HUES6 (cell line): ENCODE measurements at regions not wholly inside any gene's neighbourhood (a gene's known extent, or its start where the extent isn't known, plus 50 kb on each side); places are given as distances from the start of the nearest gene placed in this dataset.
"Not testable (repeated sequence)": the region's sequence is repeated elsewhere in the genome, so short reads cannot be mapped to it uniquely, and the experiment has no call there.

Experiments used
- H3K27ac ChIP-seq: 2 replicates; pipeline ENCODE4 v1.7.0; 2013; ENCODE audit warnings: low read depth, mild to moderate bottlenecking, low read length, inconsistent platforms
- H3K27me3 ChIP-seq: 2 replicates; pipeline ENCODE4 v1.6.1; 2013; ENCODE audit warnings: low read length; ENCODE audit not compliant: control insufficient read depth, insufficient read depth
- H3K36me3 ChIP-seq: 2 replicates; pipeline ENCODE4 v1.6.1; 2013; ENCODE audit warnings: low read length; ENCODE audit not compliant: control insufficient read depth, insufficient read depth
- H3K4me1 ChIP-seq: 2 replicates; pipeline ENCODE4 v1.6.1; 2013; ENCODE audit warnings: low read length; ENCODE audit not compliant: control insufficient read depth, insufficient read depth
- H3K4me3 ChIP-seq: 2 replicates; pipeline ENCODE4 v1.5.1; 2013; ENCODE audit warnings: low read depth, low read length
- H3K9ac ChIP-seq: one replicate; pipeline ENCODE4 v1.6.1; 2013; ENCODE audit warnings: mild to moderate bottlenecking, low read length
- H3K9me3 ChIP-seq: 2 replicates; pipeline ENCODE4 v1.6.1; 2013; ENCODE audit warnings: low read depth, low read length; ENCODE audit not compliant: control insufficient read depth, insufficient read depth

- Histone ChIP-seq H3K27ac (no peak overlapping the region), H3K4me3 (no peak overlapping the region), H3K9me3 (no peaks in the 10 kb centered on the region), H3K27me3 (no peaks in the 10 kb centered on the region), H3K4me1 (no peaks in the 10 kb centered on the region), H3K36me3 (no peaks in the 10 kb centered on the region), H3K9ac (no peak overlapping the region)
Observed at GRCh38 chr3:88725440-88726165, 381.8 kb upstream of the EPHA3 start.

DNA sequence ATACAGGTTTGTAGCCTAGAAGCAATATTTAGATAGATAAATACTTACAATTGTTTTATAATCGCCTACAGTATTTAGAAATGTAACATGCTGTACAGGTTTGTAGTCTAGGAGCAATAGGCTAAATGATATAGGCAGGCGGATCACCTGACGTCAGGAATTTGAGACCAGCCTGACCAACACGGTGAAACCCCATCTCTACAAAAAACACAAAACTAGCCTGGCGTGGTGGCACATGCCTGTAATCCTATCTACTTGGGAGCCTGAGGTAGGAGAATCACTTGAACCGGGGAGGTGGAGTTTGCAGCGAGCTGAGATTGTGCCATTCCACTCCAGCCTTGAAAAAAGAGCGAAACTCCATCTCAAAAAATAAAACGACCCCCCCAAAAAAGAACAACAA is 375.2 kb upstream of the EPHA3 start:
- Histone ChIP-seq H3K4me1 (no peaks in the 10 kb centered on the region), H3K36me3 (no peaks in the 10 kb centered on the region), H3K4me3 (no peak overlapping the region), H3K9me3 (no peaks in the 10 kb centered on the region), H3K9ac (no peak overlapping the region), H3K27ac (no peak overlapping the region), H3K27me3 (no peaks in the 10 kb centered on the region)

- Histone ChIP-seq H3K27me3 (no peaks in the 10 kb centered on the region), H3K4me1 (no peaks in the 10 kb centered on the region), H3K36me3 (no peaks in the 10 kb centered on the region), H3K4me3 (no peak overlapping the region), H3K9me3 (no peaks in the 10 kb centered on the region), H3K9ac (no peak overlapping the region), H3K27ac (no peak overlapping the region)
Observed at GRCh38 chr3:88742106-88742505, 365.3 kb upstream of the EPHA3 start.

GRCh38 chr3:88742674-88743507 is 364.5 kb upstream of the EPHA3 start:
- Histone ChIP-seq H3K36me3 (no peaks in the 10 kb centered on the region), H3K9me3 (no peaks in the 10 kb centered on the region), H3K27ac (no peak overlapping the region), H3K27me3 (no peaks in the 10 kb centered on the region), H3K9ac (no peak overlapping the region), H3K4me1 (no peaks in the 10 kb centered on the region), H3K4me3 (no peak overlapping the region)

DNA sequence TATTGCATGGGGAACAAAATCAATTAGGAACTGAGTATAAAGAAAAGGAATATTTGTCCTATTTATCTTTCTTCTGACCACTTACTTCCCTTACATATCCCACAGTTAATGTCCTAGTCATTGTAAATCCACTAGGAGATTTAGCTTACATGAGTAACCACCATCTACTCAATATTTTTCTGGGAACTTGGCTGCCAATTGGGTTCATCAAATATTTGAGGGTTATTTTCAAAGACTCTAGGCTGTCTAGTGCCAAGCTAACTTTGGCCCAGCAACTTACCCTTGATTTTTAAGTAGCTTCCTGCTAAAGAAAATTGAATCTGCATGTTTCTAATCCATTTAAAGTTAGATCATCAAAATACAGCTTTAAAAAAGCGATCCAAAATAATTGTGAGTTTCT is 362.5 kb upstream of the EPHA3 start:
- no peaks in the 10 kb centered on the region for H3K27me3 ChIP-seq
- H3K4me1 ChIP-seq, result no peaks in the 10 kb centered on the region
- no peak overlapping the region for H3K9ac ChIP-seq
- H3K9me3 ChIP-seq, result no peaks in the 10 kb centered on the region
- no peak overlapping the region for H3K27ac ChIP-seq
- H3K36me3 ChIP-seq, result no peaks in the 10 kb centered on the region
- no peak overlapping the region for H3K4me3 ChIP-seq

DNA sequence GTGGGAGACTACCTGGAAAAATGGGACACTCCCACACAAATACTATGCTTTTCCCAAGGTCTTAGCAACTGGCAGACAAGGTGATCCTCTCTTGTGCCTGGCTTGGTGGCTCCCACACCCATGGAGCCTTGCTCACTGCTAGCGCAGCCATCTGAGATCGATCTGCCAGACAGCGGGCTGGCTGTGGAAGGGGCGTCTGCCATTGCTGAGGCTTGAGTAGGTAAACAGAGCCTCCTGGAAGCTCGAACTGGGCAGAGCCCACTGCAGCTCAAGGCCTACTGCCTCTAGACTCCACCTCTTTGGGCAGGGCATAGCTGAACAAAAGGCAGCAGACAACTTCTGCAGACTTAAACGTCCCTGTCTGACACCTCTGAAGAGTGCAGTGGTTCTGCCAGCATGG is 360.3 kb upstream of the EPHA3 start:
- H3K4me3 ChIP-seq, H3K27ac ChIP-seq, H3K4me1 ChIP-seq, H3K9ac ChIP-seq, H3K27me3 ChIP-seq, H3K36me3 ChIP-seq, H3K9me3 ChIP-seq: not testable (repeated sequence)

DNA sequence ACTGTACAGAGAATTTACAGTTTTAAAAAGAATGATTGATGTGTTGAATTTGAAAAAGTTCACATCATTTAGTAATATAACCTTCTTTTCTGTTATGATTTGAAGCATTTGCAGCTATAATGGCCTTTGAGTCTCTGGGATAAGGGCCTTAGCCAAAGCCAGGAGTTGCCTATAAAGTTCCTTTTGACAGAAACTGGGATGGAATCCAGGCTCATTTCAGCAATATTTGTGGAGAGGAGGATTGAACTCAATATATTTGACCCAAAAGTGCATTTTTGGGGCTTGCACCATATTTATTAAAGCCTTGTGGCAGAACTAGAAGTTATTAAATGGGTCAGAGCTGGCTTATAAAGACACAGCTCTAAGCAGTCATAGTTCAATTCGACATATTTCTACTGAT is 348.7 kb upstream of the EPHA3 start:
- no peak overlapping the region for H3K9ac ChIP-seq

GRCh38 chr3:88767746-88768145 is 339.7 kb upstream of the EPHA3 start:
- no peaks in the 10 kb centered on the region for H3K9me3 ChIP-seq
- no peak overlapping the region for H3K4me3 ChIP-seq
- no peaks in the 10 kb centered on the region for H3K36me3 ChIP-seq
- no peaks in the 10 kb centered on the region for H3K4me1 ChIP-seq
- no peaks in the 10 kb centered on the region for H3K27me3 ChIP-seq
- no peak overlapping the region for H3K9ac ChIP-seq
- H3K27ac ChIP-seq, result no peak overlapping the region

More for the DNA sequence above, 348.7 kb upstream of the EPHA3 start:
- Histone ChIP-seq H3K4me1 (no peaks in the 10 kb centered on the region), H3K36me3 (no peaks in the 10 kb centered on the region), H3K4me3 (no peak overlapping the region), H3K9me3 (no peaks in the 10 kb centered on the region), H3K27me3 (no peaks in the 10 kb centered on the region), H3K27ac (no peak overlapping the region)

- H3K9me3 ChIP-seq, result no peaks in the 10 kb centered on the region
- H3K9ac ChIP-seq, result no peak overlapping the region
- H3K27ac ChIP-seq, result no peak overlapping the region
- no peaks in the 10 kb centered on the region for H3K27me3 ChIP-seq
- H3K36me3 ChIP-seq, result no peaks in the 10 kb centered on the region
- H3K4me3 ChIP-seq, result no peak overlapping the region
- H3K4me1 ChIP-seq, result no peaks in the 10 kb centered on the region
Observed at GRCh38 chr3:88773766-88774165, 333.7 kb upstream of the EPHA3 start.

- Histone ChIP-seq H3K9ac (no peak overlapping the region), H3K27ac (no peak overlapping the region), H3K9me3 (no peaks in the 10 kb centered on the region), H3K4me1 (no peaks in the 10 kb centered on the region), H3K4me3 (no peak overlapping the region), H3K36me3 (no peaks in the 10 kb centered on the region), H3K27me3 (no peaks in the 10 kb centered on the region)
Observed at GRCh38 chr3:88775026-88775690, 332.3 kb upstream of the EPHA3 start.

GRCh38 chr3:88779482-88779881 is 327.9 kb upstream of the EPHA3 start:
- Histone ChIP-seq H3K9ac (no peak overlapping the region), H3K9me3 (peaks cover 5% of the 10 kb centered on the region; the same call in 1 of the 2 replicates), H3K27ac (no peak overlapping the region), H3K36me3 (no peaks in the 10 kb centered on the region), H3K4me3 (no peak overlapping the region), H3K27me3 (no peaks in the 10 kb centered on the region), H3K4me1 (no peaks in the 10 kb centered on the region)
